Testis (tissue), 2 donors: ENCODE measurements at regions not wholly inside any gene's neighbourhood (a gene's known extent, or its start where the extent isn't known, plus 50 kb on each side); places are given as distances from the start of the nearest gene placed in this dataset.

ENCODE experiments used
- POLR2A ChIP-seq: fragments of 450-650 bp; IDR thresholded peaks from one replicate; pipeline ENCODE4 v1.6.1; 2017; ENCODE audit warnings: antibody characterized with exemption, mild to moderate bottlenecking, moderate library complexity
- TF ChIP-seq, protein P1 (sequence below), 3 experiments: fragments of 450-650 bp in 2 of 3; fragments of 200-600 bp in 1 of 3; sonication (generic) in 1 of 3; IDR thresholded peaks; one replicate each; pipeline ENCODE4 v1.5.1; 2016 to 2019; ENCODE audit warnings: antibody characterized with exemption in 3 of 3, mild to moderate bottlenecking in 2 of 3, moderate library complexity in 1 of 3

- TF ChIP-seq, protein P1, sequence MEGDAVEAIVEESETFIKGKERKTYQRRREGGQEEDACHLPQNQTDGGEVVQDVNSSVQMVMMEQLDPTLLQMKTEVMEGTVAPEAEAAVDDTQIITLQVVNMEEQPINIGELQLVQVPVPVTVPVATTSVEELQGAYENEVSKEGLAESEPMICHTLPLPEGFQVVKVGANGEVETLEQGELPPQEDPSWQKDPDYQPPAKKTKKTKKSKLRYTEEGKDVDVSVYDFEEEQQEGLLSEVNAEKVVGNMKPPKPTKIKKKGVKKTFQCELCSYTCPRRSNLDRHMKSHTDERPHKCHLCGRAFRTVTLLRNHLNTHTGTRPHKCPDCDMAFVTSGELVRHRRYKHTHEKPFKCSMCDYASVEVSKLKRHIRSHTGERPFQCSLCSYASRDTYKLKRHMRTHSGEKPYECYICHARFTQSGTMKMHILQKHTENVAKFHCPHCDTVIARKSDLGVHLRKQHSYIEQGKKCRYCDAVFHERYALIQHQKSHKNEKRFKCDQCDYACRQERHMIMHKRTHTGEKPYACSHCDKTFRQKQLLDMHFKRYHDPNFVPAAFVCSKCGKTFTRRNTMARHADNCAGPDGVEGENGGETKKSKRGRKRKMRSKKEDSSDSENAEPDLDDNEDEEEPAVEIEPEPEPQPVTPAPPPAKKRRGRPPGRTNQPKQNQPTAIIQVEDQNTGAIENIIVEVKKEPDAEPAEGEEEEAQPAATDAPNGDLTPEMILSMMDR (IDR thresholded peaks at IDR 0.05), result no peak
- TF ChIP-seq POLR2A, result no peak
Observed at GRCh38 chr21:22399681-22400514, 1401.7 kb downstream of the NCAM2 start.
